SU-DHL-6 (cell line): ENCODE measurements at regions not wholly inside any gene's neighbourhood (a gene's known extent, or its start where the extent isn't known, plus 50 kb on each side); places are given as distances from the start of the nearest gene placed in this dataset.

Experiments
- H2AFZ ChIP-seq: fragments of 200-600 bp; sonication (generic); 2 replicates; pipeline ENCODE4 v1.6.1; 2014; ENCODE audit warnings: low read depth, mild to moderate bottlenecking, moderate library complexity, mixed read lengths, antibody characterized with exemption, low read length; ENCODE audit not compliant: severe bottlenecking
- H3F3A ChIP-seq: fragments of 200-600 bp; shearing (Covaris generic); 2 replicates; pipeline ENCODE4 v1.6.0; 2016; ENCODE audit warnings: antibody characterized with exemption, mild to moderate bottlenecking; ENCODE audit not compliant: insufficient read depth
- H3K27ac ChIP-seq: fragments of 200-600 bp; sonication (generic); 2 replicates; pipeline ENCODE4 v1.5.1; 2016; ENCODE audit warnings: low read depth, mild to moderate bottlenecking, low read length, moderate library complexity, mixed read lengths
- H3K27me3 ChIP-seq: fragments of 200-600 bp; sonication (generic), shearing (Covaris generic); 2 replicates; pipeline ENCODE4 v1.6.0; 2014; ENCODE audit warnings: mild to moderate bottlenecking, low read length
- H3K36me3 ChIP-seq: fragments of 200-600 bp; sonication (generic); 2 replicates; pipeline ENCODE4 v1.6.1; 2014; ENCODE audit warnings: mild to moderate bottlenecking, low read length, mixed read lengths
- H3K4me2 ChIP-seq: fragments of 300-600, 200-600 bp; shearing (Covaris generic), sonication (generic); 2 replicates; pipeline ENCODE4 v1.6.0; 2014; ENCODE audit warnings: low read length, low read depth, mild to moderate bottlenecking; ENCODE audit not compliant: poor library complexity, severe bottlenecking
- H3K4me3 ChIP-seq: fragments of 200-600 bp; sonication (generic); 2 replicates; pipeline ENCODE4 v1.5.1; 2014; ENCODE audit warnings: antibody characterized with exemption, low read length, mild to moderate bottlenecking, mixed read lengths; ENCODE audit not compliant: insufficient read depth, poor library complexity, severe bottlenecking
- H3K79me2 ChIP-seq: fragments of 200-600 bp; sonication (generic); 2 replicates; pipeline ENCODE4 v1.6.1; 2014; ENCODE audit warnings: mild to moderate bottlenecking, low read length, moderate library complexity; ENCODE audit not compliant: insufficient read depth
- H3K9ac ChIP-seq: fragments of 200-600 bp; sonication (generic); 2 replicates; pipeline ENCODE4 v1.7.0; 2014; ENCODE audit warnings: mild to moderate bottlenecking, low read length
- H3K9me2 ChIP-seq: fragments of 200-600 bp; sonication (generic); replicated peaks from 2 replicates; pipeline ENCODE4 v1.6.1; 2014; ENCODE audit warnings: low read length; ENCODE audit not compliant: insufficient read depth
- H3K9me3 ChIP-seq: fragments of 200-600 bp; sonication (generic); 2 replicates; pipeline ENCODE4 v1.6.1; 2014; ENCODE audit warnings: low read length, mixed read lengths; ENCODE audit not compliant: insufficient read depth
- H4K20me1 ChIP-seq: fragments of 200-600 bp; sonication (generic); 2 replicates; pipeline ENCODE4 v1.6.1; 2014; ENCODE audit warnings: low read depth, mild to moderate bottlenecking, antibody characterized with exemption, low read length, moderate library complexity, mixed read lengths
- EZH2phosphoT487 ChIP-seq: fragments of 200-600 bp; sonication (generic), shearing (Covaris generic); conservative IDR thresholded peaks from 2 replicates; pipeline ENCODE4 v1.6.1; 2018; ENCODE audit warnings: mild to moderate bottlenecking, antibody characterized with exemption, low read length, moderate library complexity, mixed read lengths
- TF ChIP-seq, protein P1 (sequence below): fragments of 200-600 bp; sonication (generic); IDR thresholded peaks from one replicate; pipeline ENCODE4 v1.5.1; 2017; ENCODE audit warnings: antibody characterized with exemption, mild to moderate bottlenecking, low read length, moderate library complexity; ENCODE audit not compliant: insufficient read depth, poor library complexity, severe bottlenecking

DNA sequence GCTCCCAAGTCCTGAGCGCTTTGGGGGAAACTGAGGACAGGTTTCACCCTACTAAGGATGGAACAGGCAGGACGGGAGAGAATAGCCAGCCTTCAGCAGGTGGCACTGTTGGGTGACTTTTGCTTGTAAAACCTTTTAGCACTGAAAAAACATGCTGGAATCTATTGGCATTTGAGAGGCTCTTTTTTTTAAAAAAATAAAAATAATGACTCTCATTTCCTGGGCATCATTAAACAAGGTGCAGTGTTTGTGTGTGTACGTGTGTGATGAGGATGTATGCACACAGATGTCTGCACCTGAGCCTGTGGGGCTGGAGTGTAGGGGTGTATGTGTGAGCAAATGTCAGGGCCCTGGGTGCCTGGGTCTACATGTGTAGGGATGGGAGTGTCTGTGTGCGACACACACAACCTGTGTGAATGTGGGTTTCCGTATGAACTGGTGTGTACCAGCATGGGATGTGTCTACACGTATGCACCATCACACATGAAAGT is 177.9 kb downstream of the RPS24 start:
- no peaks in the 10 kb centered on the region for H3F3A ChIP-seq
- no peak overlapping the region for H3K4me2 ChIP-seq
- no peak for TF ChIP-seq EZH2phosphoT487
- TF ChIP-seq, protein P1, sequence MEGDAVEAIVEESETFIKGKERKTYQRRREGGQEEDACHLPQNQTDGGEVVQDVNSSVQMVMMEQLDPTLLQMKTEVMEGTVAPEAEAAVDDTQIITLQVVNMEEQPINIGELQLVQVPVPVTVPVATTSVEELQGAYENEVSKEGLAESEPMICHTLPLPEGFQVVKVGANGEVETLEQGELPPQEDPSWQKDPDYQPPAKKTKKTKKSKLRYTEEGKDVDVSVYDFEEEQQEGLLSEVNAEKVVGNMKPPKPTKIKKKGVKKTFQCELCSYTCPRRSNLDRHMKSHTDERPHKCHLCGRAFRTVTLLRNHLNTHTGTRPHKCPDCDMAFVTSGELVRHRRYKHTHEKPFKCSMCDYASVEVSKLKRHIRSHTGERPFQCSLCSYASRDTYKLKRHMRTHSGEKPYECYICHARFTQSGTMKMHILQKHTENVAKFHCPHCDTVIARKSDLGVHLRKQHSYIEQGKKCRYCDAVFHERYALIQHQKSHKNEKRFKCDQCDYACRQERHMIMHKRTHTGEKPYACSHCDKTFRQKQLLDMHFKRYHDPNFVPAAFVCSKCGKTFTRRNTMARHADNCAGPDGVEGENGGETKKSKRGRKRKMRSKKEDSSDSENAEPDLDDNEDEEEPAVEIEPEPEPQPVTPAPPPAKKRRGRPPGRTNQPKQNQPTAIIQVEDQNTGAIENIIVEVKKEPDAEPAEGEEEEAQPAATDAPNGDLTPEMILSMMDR: peak; percentile 24
- no peak overlapping the region for H3K27ac ChIP-seq
- H4K20me1 ChIP-seq: no peaks in the 10 kb centered on the region
- H3K27me3 ChIP-seq: no peaks in the 10 kb centered on the region
- H3K9me3 ChIP-seq: no peaks in the 10 kb centered on the region
- no peak overlapping the region for H3K4me3 ChIP-seq
- no peaks in the 10 kb centered on the region for H3K9me2 ChIP-seq
- H3K9ac ChIP-seq: no peak overlapping the region
- H2AFZ ChIP-seq: no peak overlapping the region
- no peaks in the 10 kb centered on the region for H3K79me2 ChIP-seq
- H3K36me3 ChIP-seq: no peaks in the 10 kb centered on the region

DNA sequence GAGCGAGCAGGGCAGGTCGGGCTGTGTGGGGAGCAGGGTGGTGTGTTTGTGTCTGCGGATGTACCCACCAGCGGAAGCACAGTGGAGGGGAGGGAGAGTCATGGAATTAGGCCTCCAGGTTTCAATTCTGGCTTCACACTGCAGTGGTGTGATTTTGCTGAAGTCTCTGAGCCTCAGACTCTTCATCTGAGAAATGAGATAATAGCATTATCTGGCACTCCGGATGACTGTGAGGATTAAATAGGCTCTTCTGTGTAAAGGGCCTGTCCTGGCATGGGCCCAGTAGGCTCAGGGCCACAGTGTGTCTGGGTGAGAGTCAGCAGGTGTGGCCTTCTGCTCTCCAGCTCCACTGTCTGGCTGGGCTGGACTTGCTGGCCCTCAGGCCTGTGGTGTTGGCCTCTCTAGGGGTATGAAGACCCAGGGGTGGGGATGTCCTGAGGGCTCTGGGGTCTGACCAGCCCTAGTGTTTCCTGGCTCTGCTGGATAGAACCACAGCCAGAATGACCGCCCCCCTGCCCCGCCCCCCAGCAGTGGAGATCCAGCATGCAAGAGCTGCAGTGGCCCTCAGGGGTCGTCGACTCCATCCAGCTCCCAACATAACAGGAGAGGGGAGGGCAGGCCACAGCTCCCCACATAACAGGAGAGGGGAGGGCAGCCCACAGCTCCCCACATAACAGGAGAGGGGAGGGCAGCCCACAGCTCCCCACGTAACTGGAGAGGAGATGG is 178.6 kb downstream of the RPS24 start:
- no peak overlapping the region for H3K4me3 ChIP-seq
- no peak overlapping the region for H3K9ac ChIP-seq
- no peaks in the 10 kb centered on the region for H3K36me3 ChIP-seq
- H3K27me3 ChIP-seq: no peaks in the 10 kb centered on the region
- no peak overlapping the region for H3K27ac ChIP-seq
- no peaks in the 10 kb centered on the region for H4K20me1 ChIP-seq
- H3K9me2 ChIP-seq: no peaks in the 10 kb centered on the region
- H3K4me2 ChIP-seq: no peak overlapping the region
- no peaks in the 10 kb centered on the region for H3K79me2 ChIP-seq
- H3F3A ChIP-seq: no peaks in the 10 kb centered on the region
- no peaks in the 10 kb centered on the region for H3K9me3 ChIP-seq
- TF ChIP-seq, protein P1: no peak
- no peak for TF ChIP-seq EZH2phosphoT487
- no peak overlapping the region for H2AFZ ChIP-seq

DNA sequence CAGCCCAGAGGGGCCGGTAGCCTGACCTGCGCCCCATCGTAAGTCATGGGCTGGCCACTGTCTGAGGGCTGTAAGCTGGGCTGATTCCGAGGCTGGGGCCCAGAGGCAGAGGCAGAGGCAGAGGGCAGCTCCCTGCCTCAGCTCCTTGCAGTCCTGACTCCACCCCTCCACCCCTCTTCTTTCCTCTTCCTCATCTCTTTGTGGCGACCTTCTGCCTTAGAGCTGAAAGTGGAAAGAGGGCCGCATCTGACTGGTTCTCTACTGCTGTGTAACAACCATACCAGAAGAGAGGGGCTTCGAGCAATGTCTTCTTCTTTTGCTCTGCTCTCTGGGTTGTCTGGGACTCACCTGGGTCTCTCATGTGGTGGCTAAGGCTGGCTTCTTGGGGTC is 179.1 kb downstream of the RPS24 start:
- no peaks in the 10 kb centered on the region for H3K79me2 ChIP-seq
- H2AFZ ChIP-seq: no peak overlapping the region
- no peaks in the 10 kb centered on the region for H3K36me3 ChIP-seq
- no peaks in the 10 kb centered on the region for H3K9me3 ChIP-seq
- H4K20me1 ChIP-seq: no peaks in the 10 kb centered on the region
- no peak overlapping the region for H3K4me2 ChIP-seq
- H3K27ac ChIP-seq: no peak overlapping the region
- H3K9me2 ChIP-seq: no peaks in the 10 kb centered on the region
- no peak overlapping the region for H3K4me3 ChIP-seq
- no peaks in the 10 kb centered on the region for H3K27me3 ChIP-seq
- H3F3A ChIP-seq: no peaks in the 10 kb centered on the region
- no peak overlapping the region for H3K9ac ChIP-seq
- TF ChIP-seq, protein P1: no peak
- TF ChIP-seq EZH2phosphoT487: no peak
